H9 (cell line): ENCODE measurements at regions not wholly inside any gene's neighbourhood (a gene's known extent, or its start where the extent isn't known, plus 50 kb on each side); places are given as distances from the start of the nearest gene placed in this dataset.

Experiments
- DNase-seq: peaks from one replicate; pipeline ENCODE4 v3.0.0-alpha.2; 2017
- H2AFZ ChIP-seq: one replicate; pipeline ENCODE4 v1.6.1; 2013; ENCODE audit warnings: mild to moderate bottlenecking, low read length, control low read depth, moderate library complexity
- H2AK5ac ChIP-seq: 2 replicates; pipeline ENCODE4 v1.6.1; 2013; ENCODE audit warnings: low read length, control low read depth, mixed read lengths; ENCODE audit not compliant: insufficient read length
- H2BK120ac ChIP-seq: one replicate; pipeline ENCODE4 v1.6.1; 2013; ENCODE audit warnings: low read depth, mild to moderate bottlenecking, low read length, control low read depth, inconsistent platforms; ENCODE audit not compliant: poor library complexity, severe bottlenecking
- H2BK12ac ChIP-seq: 2 replicates; pipeline ENCODE4 v1.6.1; 2013; ENCODE audit warnings: low read length, control low read depth, mixed read lengths, low read depth; ENCODE audit not compliant: insufficient read length
- H2BK15ac ChIP-seq: 2 replicates; pipeline ENCODE4 v1.6.1; 2013; ENCODE audit warnings: low read depth, low read length, control low read depth
- H2BK20ac ChIP-seq: one replicate; pipeline ENCODE4 v1.6.1; 2013; ENCODE audit warnings: low read depth, mild to moderate bottlenecking, low read length, control low read depth, inconsistent platforms; ENCODE audit not compliant: poor library complexity, severe bottlenecking
- H2BK5ac ChIP-seq: 2 replicates; pipeline ENCODE4 v1.6.1; 2013; ENCODE audit warnings: low read length, control low read depth, mixed read lengths; ENCODE audit not compliant: insufficient read length
- H3K14ac ChIP-seq: 2 replicates; pipeline ENCODE4 v1.6.1; 2013; ENCODE audit warnings: low read length, control low read depth; ENCODE audit not compliant: insufficient read depth
- H3K18ac ChIP-seq: 2 replicates; pipeline ENCODE4 v1.6.1; 2013; ENCODE audit warnings: low read depth, mild to moderate bottlenecking, mixed read lengths, low read length, control low read depth; ENCODE audit not compliant: insufficient read length
- H3K23ac ChIP-seq: 2 replicates; pipeline ENCODE4 v1.6.1; 2013; ENCODE audit warnings: low read length, control low read depth, mixed read lengths, low read depth; ENCODE audit not compliant: insufficient read length
- H3K23me2 ChIP-seq: 2 replicates; pipeline ENCODE4 v1.6.1; 2013; ENCODE audit warnings: low read depth, mild to moderate bottlenecking, mixed read lengths, low read length, control low read depth; ENCODE audit not compliant: insufficient read length, poor library complexity, severe bottlenecking
- H3K27ac ChIP-seq: 2 replicates; pipeline ENCODE4 v1.5.1; 2013; ENCODE audit warnings: low read length, control low read depth, mixed read lengths, low read depth; ENCODE audit not compliant: insufficient read length
- H3K27me3 ChIP-seq: 2 replicates; pipeline ENCODE4 v1.6.1; 2013; ENCODE audit warnings: low read length, control low read depth, inconsistent platforms; ENCODE audit not compliant: insufficient read depth
- H3K4ac ChIP-seq: 2 replicates; pipeline ENCODE4 v1.6.1; 2013; ENCODE audit warnings: low read depth, mild to moderate bottlenecking, control low read depth, inconsistent platforms, low read length, moderate library complexity
- H3K4me1 ChIP-seq: 2 replicates; pipeline ENCODE4 v1.6.1; 2013; ENCODE audit warnings: low read length, control low read depth, inconsistent platforms; ENCODE audit not compliant: insufficient read depth
- H3K4me2 ChIP-seq: 2 replicates; pipeline ENCODE4 v1.6.1; 2013; ENCODE audit warnings: low read length, control low read depth, mixed read lengths; ENCODE audit not compliant: insufficient read length, insufficient read depth
- H3K56ac ChIP-seq: 2 replicates; pipeline ENCODE4 v1.6.1; 2013; ENCODE audit warnings: low read depth, mild to moderate bottlenecking, mixed read lengths, low read length, control low read depth; ENCODE audit not compliant: insufficient read length
- H3K79me1 ChIP-seq: 2 replicates; pipeline ENCODE4 v1.6.1; 2013; ENCODE audit warnings: low read depth, mild to moderate bottlenecking, moderate library complexity, low read length, control low read depth, inconsistent platforms; ENCODE audit not compliant: insufficient read depth, poor library complexity, severe bottlenecking
- H3K79me2 ChIP-seq: 2 replicates; pipeline ENCODE4 v1.6.1; 2013; ENCODE audit warnings: low read length, control low read depth, inconsistent platforms; ENCODE audit not compliant: insufficient read depth
- H3K9ac ChIP-seq: 2 replicates; pipeline ENCODE4 v1.6.1; 2013; ENCODE audit warnings: low read length, control low read depth, mixed read lengths; ENCODE audit not compliant: insufficient read length; ENCODE audit errors: extremely low read depth
- H3K9me3 ChIP-seq: one replicate; pipeline ENCODE4 v1.6.1; 2013; ENCODE audit warnings: low read depth, low read length, inconsistent platforms; ENCODE audit not compliant: control insufficient read depth
- H3T11ph ChIP-seq: one replicate; pipeline ENCODE4 v1.6.1; 2013; ENCODE audit warnings: mild to moderate bottlenecking, low read length, control low read depth, inconsistent platforms
- H4K20me1 ChIP-seq: one replicate; pipeline ENCODE4 v1.6.1; 2013; ENCODE audit not compliant: control insufficient read depth, insufficient read length, insufficient read depth
- H4K5ac ChIP-seq: 2 replicates; pipeline ENCODE4 v1.6.1; 2013; ENCODE audit warnings: low read depth, mild to moderate bottlenecking, mixed read lengths, low read length, control low read depth; ENCODE audit not compliant: insufficient read length
- H4K8ac ChIP-seq: replicated peaks from 2 replicates; pipeline ENCODE4 v1.6.1; 2013; ENCODE audit warnings: low read length, control low read depth, mixed read lengths, low read depth; ENCODE audit not compliant: insufficient read length
- H4K91ac ChIP-seq: 2 replicates; pipeline ENCODE4 v1.6.1; 2013; ENCODE audit warnings: low read depth, mild to moderate bottlenecking, moderate library complexity, mixed read lengths, low read length, control low read depth; ENCODE audit not compliant: insufficient read length
- H3K27ac Mint-ChIP-seq, 3 experiments: 2 replicates in 2 of 3; 3 replicates in 1 of 3; pipeline ENCODE4 v1.8.0; 2020 to 2021; ENCODE audit warnings: mixed read lengths in 3 of 3, mild to moderate bottlenecking in 1 of 3, moderate library complexity in 1 of 3
- H3K27me3 Mint-ChIP-seq: 2 replicates; pipeline ENCODE4 v1.8.0; 2021; ENCODE audit warnings: low read depth, mild to moderate bottlenecking, moderate library complexity, mixed read lengths
- H3K36me3 Mint-ChIP-seq, 3 experiments: 2 replicates in 2 of 3; 3 replicates in 1 of 3; pipeline ENCODE4 v1.8.0; 2020 to 2021; ENCODE audit warnings: low read depth in 3 of 3, mixed read lengths in 3 of 3; ENCODE audit not compliant: insufficient read depth in 1 of 3
- H3K4me1 Mint-ChIP-seq, 2 experiments: 2 replicates each; pipeline ENCODE4 v1.8.0; 2020; ENCODE audit warnings: mixed read lengths in 2 of 2
- H3K4me3 Mint-ChIP-seq, 2 experiments: 2 replicates in 1 of 2; 3 replicates in 1 of 2; pipeline ENCODE4 v1.8.0; 2020 to 2021; ENCODE audit warnings: mild to moderate bottlenecking in 2 of 2, mixed read lengths in 2 of 2, moderate library complexity in 1 of 2
- H3K9me3 Mint-ChIP-seq, 2 experiments: 2 replicates in 1 of 2; 3 replicates in 1 of 2; pipeline ENCODE4 v1.8.0; 2020; ENCODE audit warnings: mild to moderate bottlenecking in 2 of 2, mixed read lengths in 2 of 2, moderate library complexity in 1 of 2
- CTCF ChIP-seq: fragments of 200-600 bp; sonication (generic); conservative IDR thresholded peaks from 3 replicates; pipeline ENCODE4 v1.8.0; 2021; ENCODE audit warnings: antibody characterized with exemption, mild to moderate bottlenecking
- WGBS: extraction: QIAGEN DNeasy Blood & Tissue Kit; methylation state at CpG from one replicate; pipeline ENCODE4 v1.1.7; 2013; ENCODE audit warnings: missing lambda C conversion rate, low lambda C conversion rate, mixed read lengths; ENCODE audit not compliant: insufficient read length; ENCODE audit errors: extremely low coverage; 5-methylcytosine and 5-hydroxymethylcytosine counted together

DNA sequence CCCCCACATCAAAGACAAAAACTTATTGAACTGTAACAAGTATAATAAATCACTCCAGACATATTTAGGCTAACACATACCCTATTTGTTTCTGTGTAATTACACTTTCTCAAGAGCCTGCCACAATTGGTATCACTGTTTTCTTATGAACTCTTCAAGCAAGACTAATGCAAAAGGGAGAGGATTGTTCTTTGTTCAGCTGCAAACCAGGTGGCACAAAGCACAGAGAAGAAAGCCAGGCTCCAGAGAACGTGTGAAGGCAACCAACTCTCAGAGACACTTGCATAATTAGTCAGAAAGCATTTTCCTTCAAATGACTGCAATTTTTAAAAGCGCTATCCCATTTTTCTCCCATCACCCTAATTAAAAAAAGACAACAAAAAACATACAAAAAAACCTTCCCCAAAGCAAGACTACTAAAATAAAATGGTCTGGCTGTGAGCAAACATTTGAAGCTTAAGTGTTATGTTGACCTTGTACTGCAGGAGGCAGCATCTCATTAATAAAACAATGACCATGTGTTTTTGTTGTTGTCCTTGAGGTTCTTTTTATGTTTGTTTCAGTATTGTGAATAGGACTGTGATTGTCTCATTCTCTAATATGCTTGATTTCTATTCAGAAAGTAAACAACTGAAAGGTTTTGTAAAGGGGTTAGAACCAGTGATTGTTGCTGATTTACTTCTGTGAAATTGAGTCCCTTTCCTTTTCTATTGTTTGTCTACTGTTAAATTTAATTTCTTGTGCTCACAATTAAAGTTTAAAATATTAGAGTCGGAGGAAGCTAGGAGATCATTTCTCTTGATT lies 452.7 kb upstream of the PDE3A start:
- H3K79me2 ChIP-seq = no peaks in the 10 kb centered on the region
- H4K8ac ChIP-seq = no peak overlapping the region
- peaks cover 2% of the 10 kb centered on the region; the same call in 1 of the 2 replicates for H3K4me1 ChIP-seq
- H3K23ac ChIP-seq = no peak overlapping the region
- no peak overlapping the region for H3K56ac ChIP-seq
- H4K91ac ChIP-seq = no peak overlapping the region
- no peak overlapping the region for H4K5ac ChIP-seq
- H2BK12ac ChIP-seq = no peak overlapping the region
- no peaks in the 10 kb centered on the region for H3K23me2 ChIP-seq
- DNase-seq = no peak
- H3K79me1 ChIP-seq = no peaks in the 10 kb centered on the region
- H3K9me3 Mint-ChIP-seq = no peaks in the 10 kb centered on the region; a peak in 1 of 5 replicates
- peak; percentile 85 for TF ChIP-seq CTCF
- H3K9ac ChIP-seq = no peak overlapping the region
- no peaks in the 10 kb centered on the region for H3K27me3 ChIP-seq
- no peaks in the 10 kb centered on the region; a peak in 1 of 7 replicates for H3K36me3 Mint-ChIP-seq
- H3K4me2 ChIP-seq = no peak overlapping the region
- H3K27me3 Mint-ChIP-seq = peaks cover 2% of the 10 kb centered on the region; the same call in 1 of the 2 replicates
- H2BK15ac ChIP-seq = no peak overlapping the region
- no peak overlapping the region for H3K18ac ChIP-seq
- no peak overlapping the region for H3K4ac ChIP-seq
- no peaks in the 10 kb centered on the region for H4K20me1 ChIP-seq
- H2BK120ac ChIP-seq = no peak overlapping the region
- no peak overlapping the region for H2BK20ac ChIP-seq
- H3K14ac ChIP-seq = no peak overlapping the region
- H2BK5ac ChIP-seq = no peak overlapping the region
- no peak overlapping the region for H3K27ac ChIP-seq
- no peak overlapping the region for H3T11ph ChIP-seq
- H2AFZ ChIP-seq = no peak overlapping the region
- H3K4me3 Mint-ChIP-seq = no peak overlapping the region
- no peaks in the 10 kb centered on the region for H3K9me3 ChIP-seq
- WGBS = no CpG with 5 or more reads among the region's 3 CpGs
- H2AK5ac ChIP-seq = no peak overlapping the region
- peaks cover 38 to 47% of the 10 kb centered on the region in 2 experiments for H3K4me1 Mint-ChIP-seq
- peak overlapping the region; percentile 19 to 98 (median 65); a peak in 6 of 7 replicates for H3K27ac Mint-ChIP-seq
